ENCODE measurements at regions not wholly inside any gene's neighbourhood (a gene's known extent, or its start where the extent isn't known, plus 50 kb on each side); places are given as distances from the start of the nearest gene placed in this dataset.

- TF ChIP-seq GATA2 (IDR thresholded peaks at IDR 0.05; ENCODE audit: low read depth, low read length) (no peak), GATA3 (IDR thresholded peaks at IDR 0.05; ENCODE audit: low read depth, low read length) (no peak)
Observed at GRCh38 chr4:170610434-170610833, 520.7 kb upstream of the AADAT start.

All from SH-SY5Y (cell line).